ENCODE measurements at regions not wholly inside any gene's neighbourhood (a gene's known extent, or its start where the extent isn't known, plus 50 kb on each side); places are given as distances from the start of the nearest gene placed in this dataset.

DNA sequence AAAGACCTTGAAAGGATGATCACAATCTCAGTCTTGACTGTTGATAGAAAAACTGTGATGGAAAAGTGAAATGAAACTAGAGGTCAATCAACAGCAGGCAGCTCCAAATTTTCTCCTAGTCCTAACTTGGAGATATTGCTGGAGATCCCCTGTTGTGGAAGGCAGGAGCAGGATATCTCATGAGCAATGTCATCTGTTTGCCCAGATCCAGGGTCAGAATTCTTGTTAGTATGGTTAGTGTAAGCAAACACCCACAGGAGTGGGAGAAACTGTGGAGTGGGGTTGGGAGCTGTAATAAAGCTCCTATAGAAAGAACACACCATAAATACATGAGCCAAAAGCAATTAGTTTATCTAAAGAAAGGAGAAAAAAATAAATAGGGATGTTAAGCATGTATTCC, 169.0 kb downstream of the AKR1D1 start:
- Mint-ChIP-seq H3K27me3 (ENCODE audit: low read depth, poor library complexity) (no peaks in the 10 kb centered on the region), H3K4me1 (peaks cover 8% of the 10 kb centered on the region), H3K36me3 (ENCODE audit: low read depth) (no peaks in the 10 kb centered on the region), H3K9me3 (peaks cover 13% of the 10 kb centered on the region), H3K4me3 (no peak overlapping the region), H3K27ac (no peak overlapping the region)
- no peak for DNase-seq
- TF ChIP-seq, protein P1, sequence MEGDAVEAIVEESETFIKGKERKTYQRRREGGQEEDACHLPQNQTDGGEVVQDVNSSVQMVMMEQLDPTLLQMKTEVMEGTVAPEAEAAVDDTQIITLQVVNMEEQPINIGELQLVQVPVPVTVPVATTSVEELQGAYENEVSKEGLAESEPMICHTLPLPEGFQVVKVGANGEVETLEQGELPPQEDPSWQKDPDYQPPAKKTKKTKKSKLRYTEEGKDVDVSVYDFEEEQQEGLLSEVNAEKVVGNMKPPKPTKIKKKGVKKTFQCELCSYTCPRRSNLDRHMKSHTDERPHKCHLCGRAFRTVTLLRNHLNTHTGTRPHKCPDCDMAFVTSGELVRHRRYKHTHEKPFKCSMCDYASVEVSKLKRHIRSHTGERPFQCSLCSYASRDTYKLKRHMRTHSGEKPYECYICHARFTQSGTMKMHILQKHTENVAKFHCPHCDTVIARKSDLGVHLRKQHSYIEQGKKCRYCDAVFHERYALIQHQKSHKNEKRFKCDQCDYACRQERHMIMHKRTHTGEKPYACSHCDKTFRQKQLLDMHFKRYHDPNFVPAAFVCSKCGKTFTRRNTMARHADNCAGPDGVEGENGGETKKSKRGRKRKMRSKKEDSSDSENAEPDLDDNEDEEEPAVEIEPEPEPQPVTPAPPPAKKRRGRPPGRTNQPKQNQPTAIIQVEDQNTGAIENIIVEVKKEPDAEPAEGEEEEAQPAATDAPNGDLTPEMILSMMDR (IDR thresholded peaks at IDR 0.05) = no peak

DNA sequence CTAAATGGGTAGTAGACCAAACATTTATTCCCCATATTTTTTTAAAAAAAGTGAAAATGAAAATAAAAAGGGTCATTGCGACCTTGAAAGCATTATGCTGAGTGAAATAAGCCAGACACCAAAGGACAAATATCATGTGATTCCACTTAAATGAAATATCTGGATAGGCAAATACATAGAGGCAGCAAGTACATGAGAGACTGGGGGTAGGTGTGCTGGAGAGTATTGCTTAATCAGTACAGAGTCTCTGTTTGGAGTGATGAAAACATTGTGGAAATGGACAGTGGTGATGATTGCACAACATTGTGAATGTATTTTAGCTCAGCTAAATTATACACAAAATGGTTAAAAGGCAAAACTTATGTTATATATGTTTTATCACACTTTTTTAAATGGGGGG, 169.4 kb downstream of the AKR1D1 start:
- Mint-ChIP-seq H3K9me3 (peaks cover 13% of the 10 kb centered on the region), H3K36me3 (ENCODE audit: low read depth) (no peaks in the 10 kb centered on the region), H3K4me1 (peaks cover 8% of the 10 kb centered on the region), H3K27ac (peak overlapping the region; percentile 16), H3K4me3 (no peak overlapping the region), H3K27me3 (ENCODE audit: low read depth, poor library complexity) (no peaks in the 10 kb centered on the region)
- DNase-seq = no peak
- TF ChIP-seq, protein P1 (IDR thresholded peaks at IDR 0.05) = no peak

DNA sequence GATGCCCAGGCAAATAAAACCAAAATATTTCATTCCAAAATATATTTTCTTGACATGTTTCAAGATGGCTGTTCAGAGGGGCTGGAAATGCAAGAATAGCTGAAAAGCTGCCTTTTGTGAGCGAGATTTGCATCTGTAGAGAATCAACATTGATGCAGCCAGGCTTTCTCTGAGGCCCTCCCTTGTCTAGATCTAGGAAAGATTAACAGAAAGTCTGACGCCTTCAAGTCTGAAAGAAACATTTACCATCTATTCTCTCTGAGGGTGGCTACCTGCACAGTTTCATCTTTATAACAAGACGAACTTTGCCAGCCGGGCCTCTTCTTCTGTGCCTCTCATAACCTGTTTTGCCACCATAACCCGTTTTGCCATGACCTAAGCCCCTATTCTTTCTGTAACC, 170.2 kb downstream of the AKR1D1 start:
- peaks cover 8% of the 10 kb centered on the region for H3K4me1 Mint-ChIP-seq
- H3K36me3 Mint-ChIP-seq (ENCODE audit: low read depth) = no peaks in the 10 kb centered on the region
- H3K4me3 Mint-ChIP-seq = no peak overlapping the region
- DNase-seq = no peak
- no peaks in the 10 kb centered on the region for H3K27me3 Mint-ChIP-seq (ENCODE audit: low read depth, poor library complexity)
- peak overlapping the region; percentile 29 for H3K27ac Mint-ChIP-seq
- H3K9me3 Mint-ChIP-seq = peaks cover 13% of the 10 kb centered on the region
- TF ChIP-seq, protein P1 (IDR thresholded peaks at IDR 0.05) = no peak

DNA sequence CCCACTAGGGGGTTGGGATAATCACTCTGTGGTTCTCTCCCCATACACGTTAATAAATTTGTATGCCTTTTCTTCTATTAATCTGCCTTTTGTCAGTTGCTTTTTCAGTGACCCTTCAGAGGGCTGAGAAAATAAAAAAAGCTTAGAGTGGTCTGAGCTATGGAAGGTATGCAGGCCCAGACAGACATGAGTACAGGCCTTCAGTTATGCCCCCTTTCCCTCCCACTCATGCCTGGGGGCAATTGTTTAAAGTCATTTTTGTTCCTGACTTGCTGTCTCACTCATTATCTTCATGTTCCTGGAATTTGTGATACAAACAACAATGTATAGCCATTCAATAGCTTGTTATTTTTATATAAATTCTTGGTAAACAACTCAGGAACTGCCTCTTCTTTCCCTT, 170.8 kb downstream of the AKR1D1 start:
- H3K4me3 Mint-ChIP-seq = no peak overlapping the region
- peaks cover 13% of the 10 kb centered on the region for H3K9me3 Mint-ChIP-seq
- no peak for DNase-seq
- no peaks in the 10 kb centered on the region for H3K36me3 Mint-ChIP-seq (ENCODE audit: low read depth)
- no peaks in the 10 kb centered on the region for H3K27me3 Mint-ChIP-seq (ENCODE audit: low read depth, poor library complexity)
- H3K4me1 Mint-ChIP-seq = peaks cover 8% of the 10 kb centered on the region
- TF ChIP-seq, protein P1 (IDR thresholded peaks at IDR 0.05) = no peak
- no peak overlapping the region for H3K27ac Mint-ChIP-seq

DNA sequence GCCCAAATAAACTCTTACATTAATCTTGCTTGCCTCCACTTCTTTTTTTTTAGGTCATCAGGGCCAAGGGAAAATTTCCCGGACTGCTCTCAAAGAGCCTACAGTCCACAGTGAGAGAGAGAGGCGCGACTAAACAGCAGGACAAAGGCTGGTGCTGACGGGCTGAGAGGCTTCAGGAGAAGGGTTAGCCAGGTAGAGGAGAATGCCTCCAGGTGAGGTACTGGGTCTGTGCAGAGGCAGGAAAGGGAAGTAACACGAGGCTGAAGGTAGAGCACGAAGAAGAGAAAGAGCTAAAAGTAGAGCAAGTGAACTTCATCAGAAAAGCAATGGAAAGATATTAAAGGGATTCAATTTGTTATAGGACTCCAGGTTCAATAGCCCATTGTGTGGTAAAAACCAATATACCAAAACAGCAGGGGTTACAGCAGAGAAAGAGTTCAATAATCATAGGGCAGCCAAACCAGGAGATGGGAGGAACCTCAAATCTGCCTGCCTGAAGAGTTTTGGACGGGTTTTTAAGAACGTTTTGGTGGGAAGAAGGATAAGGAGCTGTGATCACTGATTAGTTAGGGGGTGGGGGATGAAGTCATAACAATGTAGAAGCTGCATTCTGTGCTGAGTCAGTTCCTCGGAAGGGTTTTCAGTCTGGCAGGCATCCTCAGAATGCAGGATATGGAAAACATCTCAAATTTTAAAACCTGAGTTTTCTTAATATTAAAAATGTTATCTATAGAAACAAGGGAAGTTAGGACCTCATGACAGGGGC, 171.5 kb downstream of the AKR1D1 start:
- H3K27me3 Mint-ChIP-seq (ENCODE audit: low read depth, poor library complexity) = no peaks in the 10 kb centered on the region
- no peak overlapping the region for H3K27ac Mint-ChIP-seq
- TF ChIP-seq, protein P1 (IDR thresholded peaks at IDR 0.05) = no peak
- H3K36me3 Mint-ChIP-seq (ENCODE audit: low read depth) = no peaks in the 10 kb centered on the region
- H3K9me3 Mint-ChIP-seq = peaks cover 13% of the 10 kb centered on the region
- no peak for DNase-seq
- H3K4me3 Mint-ChIP-seq = no peak overlapping the region
- peaks cover 8% of the 10 kb centered on the region for H3K4me1 Mint-ChIP-seq

DNA sequence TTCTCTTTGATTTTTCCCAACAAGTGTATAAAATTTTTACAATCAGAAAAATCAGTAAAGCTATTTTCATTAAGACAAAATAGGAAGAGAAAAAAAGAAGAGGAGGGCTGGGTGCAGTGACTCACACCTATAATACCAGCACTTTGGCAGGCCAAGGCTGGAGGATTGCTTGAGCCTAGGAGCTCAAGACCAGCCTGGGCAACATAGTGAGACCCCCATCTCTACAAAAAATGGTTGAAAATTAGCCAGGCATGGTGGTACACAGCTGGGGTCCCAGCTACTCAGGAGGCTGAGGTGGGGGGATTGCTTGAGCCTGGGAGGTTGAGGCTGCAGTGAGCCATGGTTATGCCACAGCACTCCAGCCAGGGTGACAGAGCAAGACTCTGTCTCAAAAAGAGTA, 172.3 kb downstream of the AKR1D1 start:
- H3K4me1 Mint-ChIP-seq = peaks cover 4% of the 10 kb centered on the region
- no peaks in the 10 kb centered on the region for H3K27me3 Mint-ChIP-seq (ENCODE audit: low read depth, poor library complexity)
- peaks cover 19% of the 10 kb centered on the region for H3K9me3 Mint-ChIP-seq
- H3K4me3 Mint-ChIP-seq = no peak overlapping the region
- DNase-seq = no peak
- no peaks in the 10 kb centered on the region for H3K36me3 Mint-ChIP-seq (ENCODE audit: low read depth)
- TF ChIP-seq, protein P1 (IDR thresholded peaks at IDR 0.05) = no peak
- H3K27ac Mint-ChIP-seq = no peak overlapping the region

All from nephron progenitor cell (in vitro differentiated cells).